C4-2B (cell line): ENCODE measurements at regions not wholly inside any gene's neighbourhood (a gene's known extent, or its start where the extent isn't known, plus 50 kb on each side); places are given as distances from the start of the nearest gene placed in this dataset.
A peak's percentile ranks its signal among the peaks of the same experiment; 100 is the strongest.

ENCODE experiments used
- H3K27ac ChIP-seq: fragments of 450-650 bp; 2 replicates; pipeline ENCODE4 v1.5.1; 2017
- CTCF ChIP-seq: fragments of 450-650 bp; conservative IDR thresholded peaks from 2 replicates; pipeline ENCODE4 v1.5.1; 2017; ENCODE audit warnings: mild to moderate bottlenecking
- ZFX ChIP-seq: fragments of 450-650 bp; IDR thresholded peaks from 2 replicates; pipeline ENCODE4 v1.6.1; 2017

GRCh38 chr4:186009976-186010375 is 59.0 kb upstream of the TLR3 start:
- TF ChIP-seq ZFX (no peak), CTCF (no peak)
- H3K27ac ChIP-seq, result no peak overlapping the region

DNA sequence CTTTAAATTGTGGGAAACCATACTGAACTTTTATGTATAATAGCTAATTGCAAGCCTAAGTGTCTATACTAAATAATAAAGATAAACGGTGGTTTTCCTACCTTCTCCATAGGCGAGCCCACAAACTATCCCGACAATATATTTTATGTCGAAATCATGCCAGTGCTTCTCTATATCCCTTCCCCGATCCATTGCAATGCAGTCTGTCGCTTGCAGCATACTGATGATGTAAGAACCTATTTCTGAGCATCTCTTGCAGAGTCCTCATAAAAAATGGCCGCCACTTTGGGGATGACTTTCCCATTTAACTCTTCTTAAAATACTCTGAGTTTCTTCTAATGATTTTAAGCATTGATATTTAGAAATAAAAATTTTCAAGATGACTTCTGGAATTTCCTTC is 58.1 kb upstream of the TLR3 start:
- TF ChIP-seq ZFX, result no peak
- TF ChIP-seq CTCF, result no peak
- no peak overlapping the region for H3K27ac ChIP-seq

DNA sequence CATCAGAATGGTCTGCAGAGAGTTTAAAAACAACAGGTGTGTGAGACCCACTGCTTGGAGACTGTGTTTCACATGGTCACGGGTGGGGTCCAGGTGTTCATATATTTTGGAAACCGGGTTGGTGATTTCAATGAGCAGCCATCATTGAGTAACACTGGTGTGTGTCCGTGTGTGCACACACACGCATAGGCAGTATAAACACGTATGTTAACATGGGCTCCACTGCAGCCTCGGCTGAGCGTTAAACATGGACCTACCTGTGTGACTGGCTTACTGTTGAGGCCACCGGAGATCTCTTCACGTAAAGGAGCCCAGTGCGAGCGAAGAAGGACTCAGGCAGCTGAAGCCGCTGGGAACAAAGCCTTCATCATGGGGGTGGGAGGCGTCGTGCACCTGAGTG is 56.9 kb upstream of the TLR3 start:
- H3K27ac ChIP-seq, result no peak overlapping the region
- TF ChIP-seq ZFX (no peak), CTCF (no peak)

- no peak overlapping the region for H3K27ac ChIP-seq
- TF ChIP-seq ZFX (no peak), CTCF (no peak)
Measured at GRCh38 chr4:186013419-186014186, 55.4 kb upstream of the TLR3 start.

GRCh38 chr4:186015212-186015817 is 53.6 kb upstream of the TLR3 start:
- TF ChIP-seq ZFX (no peak), CTCF (0 out of 2 replicates have a peak, but pooled peaks have one; percentile 6)
- no peak overlapping the region for H3K27ac ChIP-seq

GRCh38 chr4:186016796-186017195 is 52.2 kb upstream of the TLR3 start:
- H3K27ac ChIP-seq, result no peak overlapping the region
- TF ChIP-seq ZFX (no peak), CTCF (no peak)

DNA sequence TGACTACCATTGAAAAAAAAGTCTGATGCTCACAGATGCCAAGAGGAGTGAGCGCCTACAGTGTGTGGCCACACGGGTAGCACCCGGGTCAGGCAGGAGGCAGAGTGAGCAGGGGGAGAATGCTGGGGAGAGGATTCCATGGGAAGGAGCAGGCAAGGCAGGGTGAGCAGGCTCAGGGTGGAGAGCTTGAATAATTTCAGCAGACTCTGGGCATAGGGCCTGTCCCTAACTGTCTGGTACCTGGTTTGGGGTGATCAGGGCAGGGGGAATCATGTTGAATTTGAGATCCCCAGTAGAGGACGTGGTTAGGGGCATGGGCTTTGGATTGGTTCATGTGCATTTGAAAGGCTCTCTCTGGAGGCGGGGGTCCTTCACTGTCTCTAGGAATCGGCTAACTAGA is 51.2 kb upstream of the TLR3 start:
- TF ChIP-seq CTCF (no peak), ZFX (no peak)
- no peak overlapping the region for H3K27ac ChIP-seq
